ENCODE measurements at regions not wholly inside any gene's neighbourhood (a gene's known extent, or its start where the extent isn't known, plus 50 kb on each side); places are given as distances from the start of the nearest gene placed in this dataset.
"Not testable (repeated sequence)": the region's sequence is repeated elsewhere in the genome, so short reads cannot be mapped to it uniquely, and the experiment has no call there.

GRCh38 chrX:3815896-3816664 is 102.6 kb upstream of the PRKX start:
- DNase-seq = peak; percentile 35

DNA sequence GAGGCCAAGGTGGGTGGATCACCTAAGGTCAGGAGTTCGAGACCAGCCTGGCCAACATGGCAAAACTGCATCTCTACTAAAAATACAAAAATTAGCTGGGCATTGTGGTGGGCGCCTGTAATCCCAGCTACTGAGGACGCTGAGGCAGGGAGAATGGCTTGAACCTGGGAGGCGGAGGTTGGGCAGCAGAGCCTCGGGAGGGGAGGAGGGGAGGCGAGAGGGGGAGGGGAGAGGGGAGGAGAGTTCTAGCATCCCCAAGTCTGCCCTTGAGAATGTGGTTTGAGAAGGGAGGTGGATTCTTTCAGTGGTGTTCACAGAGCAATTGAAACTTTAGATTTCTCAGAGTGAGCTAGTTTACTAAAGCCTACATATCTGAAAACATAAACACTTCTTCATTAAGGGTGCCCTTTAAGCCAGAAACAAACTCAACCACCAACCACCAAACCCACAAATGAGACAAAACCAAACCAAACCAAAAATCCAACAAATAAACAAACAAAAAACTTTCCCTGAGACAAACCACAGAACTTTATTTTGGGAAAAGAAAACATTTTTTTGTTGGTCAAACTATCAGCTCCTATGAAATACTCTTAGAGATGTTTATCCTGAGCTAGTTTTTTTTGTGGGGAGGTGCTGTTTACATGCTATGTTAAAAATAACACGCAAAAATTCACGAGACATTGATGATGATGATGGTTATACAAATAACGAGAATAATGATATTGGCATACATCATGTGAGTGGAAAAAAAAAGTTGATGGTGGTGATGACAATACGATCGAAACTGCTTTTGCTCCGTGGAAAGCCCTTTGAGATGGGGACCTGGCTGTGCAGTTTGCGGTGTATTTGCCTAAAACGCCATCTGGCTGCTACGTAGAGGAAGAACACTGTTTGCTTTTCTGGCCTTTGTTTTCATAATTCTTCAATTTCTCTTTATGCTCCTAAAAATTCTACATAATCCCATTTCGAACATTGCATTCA is 98.2 kb upstream of the PRKX start:
- peak; percentile 30 for DNase-seq

DNA sequence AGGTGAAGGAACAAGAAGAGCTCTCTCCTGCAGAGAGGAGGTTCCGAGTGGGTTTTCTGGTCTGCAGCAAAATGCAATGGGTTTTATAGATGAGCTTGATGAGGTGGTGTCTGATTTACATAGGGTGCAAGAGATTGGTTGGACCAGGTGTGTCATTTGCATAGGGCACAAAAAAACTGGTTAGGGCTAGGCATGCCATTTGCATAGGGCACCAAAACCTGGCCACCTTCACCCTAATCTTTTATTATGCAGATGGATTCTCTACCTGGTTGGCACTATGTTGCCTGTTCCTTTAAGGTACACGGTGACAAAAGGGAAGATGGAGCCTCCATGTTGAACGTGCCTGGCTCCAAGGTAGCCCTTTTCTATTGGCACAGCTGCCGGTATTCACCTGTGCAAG is 94.5 kb upstream of the PRKX start:
- DNase-seq = no peak

DNA sequence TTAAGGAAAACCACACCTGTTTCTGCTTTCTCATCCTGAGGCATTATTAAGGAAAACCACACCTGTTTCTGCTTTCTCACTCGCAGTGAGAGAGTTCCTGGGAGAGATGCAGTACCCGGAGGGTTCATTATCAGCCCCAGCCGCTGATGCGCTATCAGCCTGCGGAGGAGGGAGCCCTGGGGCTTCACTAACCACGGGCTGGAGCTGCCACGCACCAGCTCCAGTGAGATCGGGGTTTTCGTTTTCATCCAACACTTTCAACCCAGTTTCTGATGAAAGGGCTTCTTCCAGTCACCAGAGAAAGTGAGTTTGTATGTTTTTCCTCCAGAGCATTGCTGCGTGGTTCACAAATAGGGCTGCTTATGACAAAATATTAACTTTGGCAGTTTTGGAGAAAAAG is 93.2 kb upstream of the PRKX start:
- no peak for DNase-seq

DNA sequence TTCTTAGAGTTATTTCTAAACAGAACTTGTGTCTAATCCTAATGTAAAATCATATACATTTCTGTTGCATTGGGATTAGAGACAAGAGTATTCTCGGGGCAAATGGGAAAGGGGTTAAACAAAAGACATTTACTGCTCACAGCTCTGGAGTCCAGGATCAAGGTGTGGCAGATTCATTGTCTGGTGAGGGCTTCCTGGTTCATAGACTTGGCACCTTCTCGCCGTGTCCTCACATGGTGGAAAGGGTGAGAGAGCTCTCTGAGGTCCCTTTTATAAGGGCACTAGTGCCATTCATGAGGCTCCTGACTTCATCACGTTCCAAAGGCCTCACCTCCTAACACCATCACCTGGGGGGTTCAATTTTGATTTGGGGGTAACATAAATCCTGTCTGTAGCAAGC is 90.3 kb upstream of the PRKX start:
- no peak for DNase-seq

DNA sequence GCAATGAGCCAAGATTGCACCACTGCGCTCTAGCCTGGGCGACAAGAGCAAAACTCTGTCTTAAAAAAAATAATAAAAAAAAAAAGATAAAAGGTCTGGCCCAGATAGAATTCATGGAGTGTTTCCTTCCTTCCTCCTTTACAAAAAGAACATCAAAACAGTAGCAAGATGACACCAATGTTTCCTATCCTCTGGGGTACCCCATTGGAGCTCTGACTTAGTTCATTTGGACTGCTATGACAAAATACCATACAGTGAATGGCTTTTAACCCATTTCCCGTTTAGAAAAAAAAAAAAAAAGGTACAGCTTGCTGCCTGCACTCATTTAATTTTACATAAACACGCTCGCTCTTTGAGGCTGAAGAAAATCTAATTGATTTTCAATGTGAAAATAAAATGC is 89.9 kb upstream of the PRKX start:
- no peak for DNase-seq

- DNase-seq = not testable (repeated sequence)
These were observed 82.0 kb upstream of the PRKX start for GRCh38 chrX:3795411-3795810.

- DNase-seq = no peak
These were observed 78.0 kb upstream of the PRKX start for GRCh38 chrX:3791449-3791848.

- DNase-seq = no peak
These were observed 75.2 kb upstream of the PRKX start for GRCh38 chrX:3788494-3789233.

DNA sequence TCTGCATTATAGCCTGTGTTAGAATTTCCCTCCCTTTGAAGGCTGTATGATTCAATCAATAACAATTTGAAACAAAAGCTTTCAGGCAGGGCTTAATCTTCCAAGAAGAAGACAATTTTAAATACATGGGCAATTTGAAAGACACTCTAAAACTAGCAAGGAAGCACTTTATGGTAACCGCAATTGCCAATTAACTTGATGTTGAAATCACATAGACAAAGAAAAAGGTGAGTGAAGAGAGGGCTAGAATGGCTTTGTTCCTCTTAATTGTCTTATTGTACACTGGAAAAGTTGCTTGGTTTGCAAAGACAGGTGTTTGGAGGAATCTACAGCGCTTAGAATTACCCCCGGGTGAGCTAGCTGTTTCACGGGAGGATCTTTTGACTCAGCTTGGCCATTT is 74.4 kb upstream of the PRKX start:
- DNase-seq = no peak

DNA sequence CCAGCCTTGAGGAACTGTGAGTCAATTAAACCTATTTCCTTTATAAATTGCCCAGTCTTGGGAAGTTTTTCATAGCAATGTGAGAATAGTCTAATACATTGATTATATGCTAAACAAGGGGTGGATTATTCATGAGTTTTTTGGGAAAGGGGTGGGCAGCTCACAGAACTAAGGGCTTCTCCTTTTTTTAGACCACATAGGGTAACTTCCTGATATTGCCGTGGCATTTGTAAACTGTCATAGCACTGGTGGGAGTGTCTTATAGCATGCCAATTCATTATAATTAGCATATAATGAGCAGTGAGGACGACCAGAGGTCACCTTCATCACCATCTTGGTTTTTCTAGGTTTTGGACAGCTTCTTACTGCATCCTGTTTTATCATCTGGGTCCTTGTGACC is 72.4 kb upstream of the PRKX start:
- not testable (repeated sequence) for DNase-seq

DNA sequence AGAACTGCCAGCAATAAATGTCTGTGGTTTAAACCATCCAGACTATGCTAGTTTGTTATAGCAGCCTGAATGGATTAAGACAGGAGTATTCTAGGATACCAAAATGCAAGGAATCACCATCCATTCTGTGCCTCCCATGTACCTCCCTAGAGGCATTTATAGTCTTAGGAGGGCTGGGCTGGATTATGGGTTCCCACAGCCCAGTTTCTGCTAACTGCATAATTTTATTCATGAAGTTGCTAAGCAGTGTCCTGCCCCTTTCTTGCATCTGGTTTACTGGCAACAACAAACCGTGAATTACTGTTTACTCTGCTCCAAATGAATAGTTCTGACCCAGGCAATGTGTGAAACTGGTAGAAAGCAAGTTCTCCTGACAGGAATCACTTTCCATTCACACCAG is 67.1 kb upstream of the PRKX start:
- DNase-seq = no peak

DNA sequence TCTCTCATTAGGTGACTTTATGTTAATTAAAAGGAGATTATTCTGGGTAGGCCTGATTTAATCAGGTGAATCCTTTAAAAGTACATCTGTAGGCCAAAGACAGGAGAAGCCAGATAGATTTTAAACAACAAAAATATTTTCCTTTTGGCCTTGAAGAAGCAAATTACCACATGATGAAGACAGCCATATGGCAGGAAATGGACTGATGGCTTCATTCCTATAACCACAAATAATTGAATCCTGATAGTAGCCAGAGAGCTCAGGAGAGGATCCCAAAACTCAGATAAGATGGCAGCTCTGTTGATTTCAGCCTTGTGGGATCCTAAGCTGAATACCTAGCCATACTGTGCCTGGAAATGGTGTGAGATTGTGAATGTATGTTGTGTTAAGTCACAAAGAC is 66.1 kb upstream of the PRKX start:
- DNase-seq = no peak

- no peak for DNase-seq
These were observed 64.0 kb upstream of the PRKX start for GRCh38 chrX:3777416-3777815.

- DNase-seq = no peak
These were observed 58.3 kb upstream of the PRKX start for GRCh38 chrX:3771766-3772165.

DNA sequence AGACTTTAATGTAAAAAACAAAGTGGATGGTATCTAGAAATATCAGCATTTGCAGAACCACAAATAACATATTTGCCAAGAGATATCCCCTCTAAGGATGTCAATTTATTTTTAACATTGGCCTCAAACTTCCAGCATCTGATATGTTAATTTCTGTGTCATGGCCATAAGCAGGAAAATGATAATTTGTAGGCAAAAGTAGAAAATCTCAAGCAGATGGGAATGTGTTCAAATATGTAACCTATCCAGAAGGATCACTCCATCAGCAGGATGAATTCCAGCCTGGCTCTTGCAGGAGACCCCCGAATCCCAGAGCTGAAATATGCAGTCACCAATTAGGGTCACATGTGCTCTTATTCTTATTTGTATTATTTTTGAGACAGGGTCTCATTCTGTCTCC is 55.4 kb upstream of the PRKX start:
- no peak for DNase-seq
